A673 (cell line): ENCODE measurements at regions not wholly inside any gene's neighbourhood (a gene's known extent, or its start where the extent isn't known, plus 50 kb on each side); places are given as distances from the start of the nearest gene placed in this dataset.

Source experiments
- BruUV-seq: library from RNA; stranded (reverse); fragments of 400-500 nt; replicated peaks from 2 replicates; lab custom pipeline; 2021; lab: Mats Ljungman, UMichigan
- CTCF ChIA-PET: fragments of 300-600 bp; sonication (Branson Sonifier 250); formaldehyde crosslinking; loops from one replicate; lab custom pipeline; 2022; ENCODE audit warnings: antibody characterized with exemption; lab: Charles Lee
- POLR2A ChIA-PET: fragments of 300-600 bp; sonication (Branson Sonifier 250); formaldehyde crosslinking; loops from one replicate; lab custom pipeline; 2022; ENCODE audit warnings: antibody characterized with exemption; ENCODE audit not compliant: low non-redundant PET; lab: Charles Lee
- DNase-seq: peaks from one replicate; pipeline ENCODE4 v3.0.0-alpha.2; 2015; ENCODE audit warnings: low spot score
- H3K27ac ChIP-seq: fragments of 200-600 bp; sonication (generic); 2 replicates; pipeline ENCODE4 v1.5.1; 2016; ENCODE audit warnings: mixed run types, low read depth, mild to moderate bottlenecking, mixed read lengths, antibody characterized with exemption, low read length; ENCODE audit not compliant: poor library complexity, severe bottlenecking
- H3K27me3 ChIP-seq: fragments of 200-600 bp; sonication (generic); replicated peaks from 2 replicates; pipeline ENCODE4 v1.6.1; 2017; ENCODE audit warnings: mixed run types, low read depth, mild to moderate bottlenecking, mixed read lengths, antibody characterized with exemption, low read length; ENCODE audit not compliant: insufficient read depth, poor library complexity
- H3K36me3 ChIP-seq: fragments of 200-600 bp; sonication (generic); 2 replicates; pipeline ENCODE4 v1.6.1; 2016; ENCODE audit warnings: mixed run types, mild to moderate bottlenecking, mixed read lengths, antibody characterized with exemption, low read length; ENCODE audit not compliant: insufficient read depth, poor library complexity, severe bottlenecking
- H3K4me1 ChIP-seq: fragments of 200-600 bp; sonication (generic); 2 replicates; pipeline ENCODE4 v1.6.1; 2017; ENCODE audit warnings: mixed run types, mild to moderate bottlenecking, mixed read lengths, antibody characterized with exemption, low read length; ENCODE audit not compliant: insufficient read depth, poor library complexity, severe bottlenecking
- H3K4me3 ChIP-seq: fragments of 200-600 bp; sonication (generic); 2 replicates; pipeline ENCODE4 v1.5.1; 2016; ENCODE audit warnings: low read depth, mixed run types, mild to moderate bottlenecking, mixed read lengths, low read length; ENCODE audit not compliant: poor library complexity, severe bottlenecking
- H3K9me3 ChIP-seq: fragments of 200-600 bp; sonication (generic); 2 replicates; pipeline ENCODE4 v1.6.1; 2016; ENCODE audit warnings: mixed run types, low read depth, mild to moderate bottlenecking, mixed read lengths, antibody characterized with exemption, low read length; ENCODE audit not compliant: poor library complexity, severe bottlenecking
- EZH2 ChIP-seq: fragments of 200-600 bp; sonication (generic); IDR thresholded peaks from 2 replicates; pipeline ENCODE4 v1.6.1; 2017; ENCODE audit warnings: borderline replicate concordance, low read depth, mild to moderate bottlenecking, mixed read lengths, antibody characterized with exemption, low read length; ENCODE audit not compliant: poor library complexity, severe bottlenecking
- intact Hi-C: fragments of 100-400 bp; cut with micrococcal nuclease; formaldehyde crosslinking; loops from one replicate; pipeline ENCODE4 v1.10.0; 2022; ENCODE audit not compliant: unreplicated experiment
- TF ChIP-seq, protein P1 (sequence below): fragments of 300-800, 200-600 bp; sonication (generic); conservative IDR thresholded peaks from 2 replicates; pipeline ENCODE4 v1.5.1; 2017; ENCODE audit warnings: low read depth, mild to moderate bottlenecking, antibody characterized with exemption, low read length, moderate library complexity, mixed read lengths

DNA sequence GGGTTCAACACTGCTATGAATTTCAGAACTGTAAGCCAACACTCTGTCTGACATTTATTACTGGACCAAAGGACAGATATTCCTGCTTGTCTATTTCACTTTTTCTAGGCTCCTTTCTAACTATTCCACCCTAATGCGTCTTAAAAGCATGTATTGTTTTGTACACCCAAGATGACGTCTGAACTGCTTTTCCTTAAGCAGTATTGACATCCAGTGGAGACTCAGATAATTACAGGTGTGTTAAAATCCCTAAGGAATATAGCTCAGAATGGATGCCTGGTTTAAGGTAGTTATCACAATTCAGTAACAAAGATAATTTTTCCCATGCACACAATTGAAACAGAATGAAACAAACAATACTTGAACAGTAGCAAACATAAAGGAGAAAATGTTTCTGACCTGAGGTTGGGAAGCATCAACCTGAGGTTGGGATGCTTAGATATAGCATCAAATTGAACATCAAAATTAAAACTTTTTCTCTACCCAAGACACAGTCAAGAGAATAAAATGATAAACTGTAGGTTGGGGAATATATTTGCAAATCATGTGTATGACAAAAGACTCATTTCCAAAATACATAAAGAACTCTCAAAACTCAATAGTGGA, 93.7 kb upstream of the PTPRR start:
- CTCF ChIA-PET, result interaction anchor here (0.5 to 1.7 kb wide), 2 partner anchors 65 to 1235 kb away, joined by 3 to 4 read pairs; no protein-coding TSS in a partner anchor
- BruUV-seq, result no TSS peak
- TF ChIP-seq, protein P1, sequence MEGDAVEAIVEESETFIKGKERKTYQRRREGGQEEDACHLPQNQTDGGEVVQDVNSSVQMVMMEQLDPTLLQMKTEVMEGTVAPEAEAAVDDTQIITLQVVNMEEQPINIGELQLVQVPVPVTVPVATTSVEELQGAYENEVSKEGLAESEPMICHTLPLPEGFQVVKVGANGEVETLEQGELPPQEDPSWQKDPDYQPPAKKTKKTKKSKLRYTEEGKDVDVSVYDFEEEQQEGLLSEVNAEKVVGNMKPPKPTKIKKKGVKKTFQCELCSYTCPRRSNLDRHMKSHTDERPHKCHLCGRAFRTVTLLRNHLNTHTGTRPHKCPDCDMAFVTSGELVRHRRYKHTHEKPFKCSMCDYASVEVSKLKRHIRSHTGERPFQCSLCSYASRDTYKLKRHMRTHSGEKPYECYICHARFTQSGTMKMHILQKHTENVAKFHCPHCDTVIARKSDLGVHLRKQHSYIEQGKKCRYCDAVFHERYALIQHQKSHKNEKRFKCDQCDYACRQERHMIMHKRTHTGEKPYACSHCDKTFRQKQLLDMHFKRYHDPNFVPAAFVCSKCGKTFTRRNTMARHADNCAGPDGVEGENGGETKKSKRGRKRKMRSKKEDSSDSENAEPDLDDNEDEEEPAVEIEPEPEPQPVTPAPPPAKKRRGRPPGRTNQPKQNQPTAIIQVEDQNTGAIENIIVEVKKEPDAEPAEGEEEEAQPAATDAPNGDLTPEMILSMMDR, result peak; percentile 54
- no peak for TF ChIP-seq EZH2
- no peak overlapping the region for H3K27ac ChIP-seq
- no peak overlapping the region for H3K4me3 ChIP-seq
- intact Hi-C loops, result loop anchor here (2.0 kb wide), 1 partner anchor 283 kb away; no protein-coding TSS in a partner anchor
- POLR2A ChIA-PET, result no interaction called here
- H3K27me3 ChIP-seq, result no peaks in the 10 kb centered on the region
- no peaks in the 10 kb centered on the region for H3K36me3 ChIP-seq
- H3K4me1 ChIP-seq, result peaks cover 4% of the 10 kb centered on the region
- DNase-seq, result peak; percentile 56
- H3K9me3 ChIP-seq, result no peaks in the 10 kb centered on the region

DNA sequence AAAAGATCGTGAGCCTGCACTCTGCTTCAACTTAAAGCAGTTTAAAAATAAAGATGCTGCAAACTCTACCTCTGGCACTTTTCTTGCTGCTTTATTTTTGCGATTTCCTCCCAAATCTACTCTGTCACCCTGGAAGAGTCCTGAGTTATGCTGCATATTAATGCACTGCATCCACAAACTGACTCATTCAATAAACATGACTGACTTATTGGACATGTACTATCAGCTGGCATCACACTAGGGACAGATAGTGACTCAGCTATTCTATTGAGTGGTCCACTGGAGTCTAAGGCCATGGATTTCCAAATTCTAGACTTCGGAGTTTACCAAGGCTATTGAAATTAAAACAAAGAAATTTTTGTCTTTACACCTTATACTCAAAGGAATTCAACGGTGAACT, 90.7 kb upstream of the PTPRR start:
- TF ChIP-seq, protein P1, result no peak
- no peak for TF ChIP-seq EZH2
- BruUV-seq, result no TSS peak
- H3K4me1 ChIP-seq, result peaks cover 4% of the 10 kb centered on the region
- H3K9me3 ChIP-seq, result no peaks in the 10 kb centered on the region
- H3K36me3 ChIP-seq, result no peaks in the 10 kb centered on the region
- ChIA-PET CTCF (no interaction called here), POLR2A (no interaction called here)
- H3K27me3 ChIP-seq, result no peaks in the 10 kb centered on the region
- intact Hi-C loops, result no loop called here
- DNase-seq, result peak; percentile 30
- no peak overlapping the region for H3K27ac ChIP-seq
- no peak overlapping the region for H3K4me3 ChIP-seq

DNA sequence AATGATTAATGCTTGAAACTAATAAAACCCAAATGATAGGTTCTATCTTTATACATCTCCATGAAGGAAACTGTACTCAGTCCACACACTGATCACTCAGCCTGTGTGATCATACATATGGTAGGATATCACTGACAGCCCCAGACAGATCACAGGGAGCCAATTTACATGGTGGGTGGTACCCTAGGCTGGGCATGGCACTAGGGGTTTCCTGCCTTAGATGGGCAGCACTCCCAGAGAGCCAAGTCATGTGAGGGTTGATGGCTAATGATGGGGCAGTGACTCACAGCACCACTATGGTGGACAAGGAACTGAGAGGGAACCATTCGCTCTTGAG, 89.6 kb upstream of the PTPRR start:
- ChIA-PET POLR2A (no interaction called here), CTCF (no interaction called here)
- H3K36me3 ChIP-seq, result no peaks in the 10 kb centered on the region
- TF ChIP-seq EZH2, result no peak
- TF ChIP-seq, protein P1, result no peak
- H3K27ac ChIP-seq, result no peak overlapping the region
- BruUV-seq, result no TSS peak
- no peaks in the 10 kb centered on the region for H3K9me3 ChIP-seq
- no peak overlapping the region for H3K4me3 ChIP-seq
- H3K4me1 ChIP-seq, result peaks cover 4% of the 10 kb centered on the region
- no peak for DNase-seq
- no peaks in the 10 kb centered on the region for H3K27me3 ChIP-seq
- intact Hi-C loops, result no loop called here
